BLaER1 (cell line): ENCODE measurements at regions not wholly inside any gene's neighbourhood (a gene's known extent, or its start where the extent isn't known, plus 50 kb on each side); places are given as distances from the start of the nearest gene placed in this dataset.

Experiments
- H3K27ac ChIP-seq: shearing (Covaris generic); formaldehyde crosslinking; 2 replicates; pipeline ENCODE4 v1.8.1; 2022
- H3K27me3 ChIP-seq: shearing (Covaris generic); formaldehyde crosslinking; 2 replicates; pipeline ENCODE4 v1.8.1; 2022
- H3K36me3 ChIP-seq: shearing (Covaris generic); formaldehyde crosslinking; 2 replicates; pipeline ENCODE4 v1.8.1; 2022
- H3K4me1 ChIP-seq: shearing (Covaris generic); formaldehyde crosslinking; 2 replicates; pipeline ENCODE4 v1.8.1; 2022
- H3K4me2 ChIP-seq: shearing (Covaris generic); formaldehyde crosslinking; 2 replicates; pipeline ENCODE4 v1.8.1; 2022
- H3K4me3 ChIP-seq: shearing (Covaris generic); formaldehyde crosslinking; 2 replicates; pipeline ENCODE4 v1.8.1; 2022
- H3K9ac ChIP-seq: shearing (Covaris generic); formaldehyde crosslinking; 2 replicates; pipeline ENCODE4 v1.8.1; 2022
- H3K9me3 ChIP-seq: shearing (Covaris generic); formaldehyde crosslinking; 2 replicates; pipeline ENCODE4 v1.8.1; 2022
- H4K20me1 ChIP-seq: shearing (Covaris generic); formaldehyde crosslinking; 2 replicates; pipeline ENCODE4 v1.8.1; 2022
- Cebpa-rat ChIP-seq: shearing (Covaris generic); IDR thresholded peaks from 2 replicates; pipeline ENCODE4 v1.8.1; 2022

GRCh38 chr6:3510617-3511016 lies 53.8 kb upstream of the SLC22A23 start:
- Histone ChIP-seq H3K4me1 (no peaks in the 10 kb centered on the region), H4K20me1 (no peaks in the 10 kb centered on the region), H3K36me3 (no peaks in the 10 kb centered on the region), H3K4me2 (no peak overlapping the region), H3K9ac (no peak overlapping the region), H3K4me3 (no peak overlapping the region), H3K9me3 (no peaks in the 10 kb centered on the region), H3K27me3 (no peaks in the 10 kb centered on the region), H3K27ac (no peak overlapping the region)
- TF ChIP-seq Cebpa-rat, result no peak

- no peaks in the 10 kb centered on the region for H3K36me3 ChIP-seq
- no peak overlapping the region for H3K4me2 ChIP-seq
- no peaks in the 10 kb centered on the region for H4K20me1 ChIP-seq
- no peaks in the 10 kb centered on the region for H3K4me1 ChIP-seq
- H3K27me3 ChIP-seq, result no peaks in the 10 kb centered on the region
- no peak overlapping the region for H3K27ac ChIP-seq
- H3K4me3 ChIP-seq, result no peak overlapping the region
- H3K9me3 ChIP-seq, result 0 out of 2 replicates have a peak, but pooled peaks cover 3% of the 10 kb centered on the region
- H3K9ac ChIP-seq, result no peak overlapping the region
- TF ChIP-seq Cebpa-rat, result no peak
Observed at GRCh38 chr6:3510178-3510577, 53.3 kb upstream of the SLC22A23 start.

- H3K4me1 ChIP-seq, result no peaks in the 10 kb centered on the region
- no peak overlapping the region for H3K4me3 ChIP-seq
- no peak for TF ChIP-seq Cebpa-rat
- H3K9me3 ChIP-seq, result 0 out of 2 replicates have a peak, but pooled peaks cover 7% of the 10 kb centered on the region
- no peak overlapping the region for H3K4me2 ChIP-seq
- no peak overlapping the region for H3K27ac ChIP-seq
- no peaks in the 10 kb centered on the region for H3K36me3 ChIP-seq
- H3K27me3 ChIP-seq, result no peaks in the 10 kb centered on the region
- H4K20me1 ChIP-seq, result no peaks in the 10 kb centered on the region
- H3K9ac ChIP-seq, result no peak overlapping the region
Observed at GRCh38 chr6:3509336-3509735, 52.5 kb upstream of the SLC22A23 start.

- no peak overlapping the region for H3K27ac ChIP-seq
- no peaks in the 10 kb centered on the region for H3K27me3 ChIP-seq
- H3K9ac ChIP-seq, result no peak overlapping the region
- H4K20me1 ChIP-seq, result no peaks in the 10 kb centered on the region
- TF ChIP-seq Cebpa-rat, result no peak
- no peak overlapping the region for H3K4me2 ChIP-seq
- no peak overlapping the region for H3K4me3 ChIP-seq
- H3K36me3 ChIP-seq, result no peaks in the 10 kb centered on the region
- H3K4me1 ChIP-seq, result no peaks in the 10 kb centered on the region
- 0 out of 2 replicates have a peak, but pooled peaks cover 7% of the 10 kb centered on the region for H3K9me3 ChIP-seq
Observed at GRCh38 chr6:3506751-3507383, 50.0 kb upstream of the SLC22A23 start.
